Ishikawa (cell line): ENCODE measurements at regions not wholly inside any gene's neighbourhood (a gene's known extent, or its start where the extent isn't known, plus 50 kb on each side); places are given as distances from the start of the nearest gene placed in this dataset.

Experiments used
- CEBPB ChIP-seq: IDR thresholded peaks from 2 replicates; pipeline ENCODE4 v1.6.1; 2012
- CREB1 ChIP-seq: IDR thresholded peaks from 2 replicates; pipeline ENCODE4 v1.6.1; 2012; ENCODE audit warnings: low read depth
- EGR1 ChIP-seq: IDR thresholded peaks from 2 replicates; pipeline ENCODE4 v1.6.1; 2012
- EP300 ChIP-seq: IDR thresholded peaks from 2 replicates; pipeline ENCODE4 v1.6.1; 2012; ENCODE audit warnings: borderline replicate concordance
- FOXM1 ChIP-seq: IDR thresholded peaks from 2 replicates; pipeline ENCODE4 v1.6.1; 2012; ENCODE audit warnings: low read depth, borderline replicate concordance
- NFIC ChIP-seq: IDR thresholded peaks from 2 replicates; pipeline ENCODE4 v1.6.1; 2012
- RAD21 ChIP-seq: IDR thresholded peaks from 2 replicates; pipeline ENCODE4 v1.6.1; 2012; ENCODE audit warnings: low read depth
- TAF1 ChIP-seq: IDR thresholded peaks from 2 replicates; pipeline ENCODE4 v1.6.1; 2012; ENCODE audit warnings: low read depth, mild to moderate bottlenecking
- TCF12 ChIP-seq: IDR thresholded peaks from 2 replicates; pipeline ENCODE4 v1.6.1; 2012; ENCODE audit warnings: low read depth
- TEAD4 ChIP-seq: IDR thresholded peaks from 2 replicates; pipeline ENCODE4 v1.6.1; 2012
- YY1 ChIP-seq: IDR thresholded peaks from 2 replicates; pipeline ENCODE4 v1.6.1; 2012; ENCODE audit warnings: low read depth
- ZBTB7A ChIP-seq: IDR thresholded peaks from 2 replicates; pipeline ENCODE4 v1.6.1; 2012; ENCODE audit warnings: low read depth
- TF ChIP-seq, protein P1 (sequence below): IDR thresholded peaks from 2 replicates; pipeline ENCODE4 v1.6.1; 2012
- TF ChIP-seq, protein P2 (sequence below): IDR thresholded peaks from 2 replicates; pipeline ENCODE4 v1.6.1; 2012
- TF ChIP-seq, protein P3 (sequence below): IDR thresholded peaks from 2 replicates; pipeline ENCODE4 v1.6.1; 2012; ENCODE audit warnings: low read depth, mild to moderate bottlenecking

DNA sequence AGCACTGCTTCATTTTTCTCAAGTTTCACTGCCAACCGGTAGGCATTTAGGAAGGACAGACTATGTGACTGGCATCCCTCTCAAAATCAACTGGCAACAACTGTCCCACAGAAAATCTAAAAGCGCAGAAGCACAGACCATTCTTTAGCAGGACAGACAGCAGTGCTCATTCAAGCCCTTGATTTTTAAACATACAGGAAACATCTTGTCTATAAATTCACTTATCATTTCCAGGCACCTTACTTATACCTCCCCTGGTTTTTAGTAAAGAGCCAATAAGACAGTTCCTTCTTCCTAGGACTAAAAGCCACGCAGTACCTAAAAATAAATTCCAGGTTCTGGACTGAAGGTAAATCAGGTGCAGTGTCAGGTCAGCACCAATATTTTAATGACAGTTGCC, 343.2 kb upstream of the WWC1 start:
- TF ChIP-seq, protein P1, sequence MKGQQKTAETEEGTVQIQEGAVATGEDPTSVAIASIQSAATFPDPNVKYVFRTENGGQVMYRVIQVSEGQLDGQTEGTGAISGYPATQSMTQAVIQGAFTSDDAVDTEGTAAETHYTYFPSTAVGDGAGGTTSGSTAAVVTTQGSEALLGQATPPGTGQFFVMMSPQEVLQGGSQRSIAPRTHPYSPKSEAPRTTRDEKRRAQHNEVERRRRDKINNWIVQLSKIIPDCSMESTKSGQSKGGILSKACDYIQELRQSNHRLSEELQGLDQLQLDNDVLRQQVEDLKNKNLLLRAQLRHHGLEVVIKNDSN: no peak
- TF ChIP-seq CREB1 (no peak), ZBTB7A (no peak), EGR1 (no peak), NFIC (no peak), FOXM1 (no peak), TCF12 (no peak), TAF1 (no peak), CEBPB (no peak), EP300 (no peak), YY1 (no peak)
- TF ChIP-seq, protein P2, sequence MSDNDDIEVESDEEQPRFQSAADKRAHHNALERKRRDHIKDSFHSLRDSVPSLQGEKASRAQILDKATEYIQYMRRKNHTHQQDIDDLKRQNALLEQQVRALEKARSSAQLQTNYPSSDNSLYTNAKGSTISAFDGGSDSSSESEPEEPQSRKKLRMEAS: no peak

DNA sequence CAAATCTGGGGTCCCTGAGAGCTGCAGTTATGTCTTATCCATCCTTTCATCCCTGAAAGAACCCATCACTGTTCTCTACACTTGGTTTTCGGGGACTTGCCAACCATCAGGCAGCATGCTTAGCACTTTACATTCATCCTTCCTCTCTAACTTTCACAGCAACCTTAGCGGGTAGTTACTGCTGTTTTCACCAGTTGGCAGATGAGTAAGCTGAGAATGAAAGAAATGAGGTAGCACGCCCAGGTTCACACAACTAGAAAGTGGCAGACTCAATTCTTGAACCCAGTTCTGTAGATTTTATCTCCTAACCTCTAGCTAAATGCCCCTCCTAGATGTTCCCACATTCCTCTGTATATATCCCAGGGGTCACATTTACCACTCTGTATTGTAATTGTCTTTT, 342.0 kb upstream of the WWC1 start:
- TF ChIP-seq YY1 (no peak), EP300 (no peak), TEAD4 (no peak), TCF12 (no peak), ZBTB7A (no peak)
- TF ChIP-seq, protein P2: no peak
- TF ChIP-seq, protein P3, sequence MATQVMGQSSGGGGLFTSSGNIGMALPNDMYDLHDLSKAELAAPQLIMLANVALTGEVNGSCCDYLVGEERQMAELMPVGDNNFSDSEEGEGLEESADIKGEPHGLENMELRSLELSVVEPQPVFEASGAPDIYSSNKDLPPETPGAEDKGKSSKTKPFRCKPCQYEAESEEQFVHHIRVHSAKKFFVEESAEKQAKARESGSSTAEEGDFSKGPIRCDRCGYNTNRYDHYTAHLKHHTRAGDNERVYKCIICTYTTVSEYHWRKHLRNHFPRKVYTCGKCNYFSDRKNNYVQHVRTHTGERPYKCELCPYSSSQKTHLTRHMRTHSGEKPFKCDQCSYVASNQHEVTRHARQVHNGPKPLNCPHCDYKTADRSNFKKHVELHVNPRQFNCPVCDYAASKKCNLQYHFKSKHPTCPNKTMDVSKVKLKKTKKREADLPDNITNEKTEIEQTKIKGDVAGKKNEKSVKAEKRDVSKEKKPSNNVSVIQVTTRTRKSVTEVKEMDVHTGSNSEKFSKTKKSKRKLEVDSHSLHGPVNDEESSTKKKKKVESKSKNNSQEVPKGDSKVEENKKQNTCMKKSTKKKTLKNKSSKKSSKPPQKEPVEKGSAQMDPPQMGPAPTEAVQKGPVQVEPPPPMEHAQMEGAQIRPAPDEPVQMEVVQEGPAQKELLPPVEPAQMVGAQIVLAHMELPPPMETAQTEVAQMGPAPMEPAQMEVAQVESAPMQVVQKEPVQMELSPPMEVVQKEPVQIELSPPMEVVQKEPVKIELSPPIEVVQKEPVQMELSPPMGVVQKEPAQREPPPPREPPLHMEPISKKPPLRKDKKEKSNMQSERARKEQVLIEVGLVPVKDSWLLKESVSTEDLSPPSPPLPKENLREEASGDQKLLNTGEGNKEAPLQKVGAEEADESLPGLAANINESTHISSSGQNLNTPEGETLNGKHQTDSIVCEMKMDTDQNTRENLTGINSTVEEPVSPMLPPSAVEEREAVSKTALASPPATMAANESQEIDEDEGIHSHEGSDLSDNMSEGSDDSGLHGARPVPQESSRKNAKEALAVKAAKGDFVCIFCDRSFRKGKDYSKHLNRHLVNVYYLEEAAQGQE: no peak
- TF ChIP-seq, protein P1: no peak

DNA sequence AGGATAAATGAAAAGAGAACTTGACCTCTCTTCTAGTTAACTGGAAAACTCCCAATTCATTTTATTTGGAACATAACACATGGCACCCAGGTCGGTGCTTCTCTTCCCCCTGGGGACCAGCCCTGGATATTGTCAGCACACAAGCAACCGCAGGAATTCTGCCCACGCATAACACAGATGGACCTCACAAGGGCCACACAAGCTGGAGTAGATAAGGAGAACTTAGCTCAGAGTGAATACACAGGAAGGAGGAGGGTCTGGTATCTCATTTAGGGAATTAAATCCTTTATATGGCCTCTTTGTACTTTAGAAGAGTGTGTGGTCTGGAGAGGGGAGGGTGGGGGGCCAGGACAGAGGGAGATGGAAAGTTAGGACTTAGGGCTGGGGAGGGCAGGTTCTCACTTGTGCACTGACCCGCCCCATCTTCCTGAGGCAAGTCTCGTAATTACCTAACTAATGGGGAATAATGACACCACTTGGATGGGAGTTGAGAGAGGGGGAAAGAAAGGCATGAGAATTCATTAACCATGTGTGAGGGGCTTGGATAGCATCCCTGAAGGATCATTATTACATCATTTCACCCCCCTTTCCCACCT, 341.2 kb upstream of the WWC1 start:
- TF ChIP-seq TCF12 (no peak), TAF1 (no peak), YY1 (no peak), RAD21 (no peak), NFIC (no peak), CEBPB (no peak), TEAD4 (no peak), EP300 (no peak)
- TF ChIP-seq, protein P2: no peak
- TF ChIP-seq, protein P3: no peak

DNA sequence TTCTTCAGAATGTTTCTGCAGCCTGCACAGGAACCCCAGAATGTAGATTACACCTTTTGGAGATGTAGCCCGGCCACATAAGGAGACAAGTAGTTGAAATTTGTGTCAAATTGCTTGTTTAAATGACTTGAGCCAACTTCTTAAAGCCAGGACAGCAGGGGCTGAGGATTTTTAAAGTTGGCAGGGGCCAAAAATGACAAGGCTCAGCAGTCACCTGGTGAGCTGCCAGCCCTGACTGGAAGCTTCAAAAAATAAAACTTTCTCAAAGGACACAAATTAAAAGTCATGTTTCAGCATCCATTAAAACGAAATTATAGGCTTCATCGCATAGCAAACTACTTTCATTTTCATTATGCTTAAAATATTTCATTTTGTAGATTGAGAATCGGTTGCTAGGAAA, 340.3 kb upstream of the WWC1 start:
- TF ChIP-seq, protein P1: no peak
- TF ChIP-seq EGR1 (no peak), TEAD4 (no peak), ZBTB7A (no peak), TAF1 (no peak), YY1 (no peak), FOXM1 (no peak), CREB1 (no peak), RAD21 (no peak), EP300 (no peak), TCF12 (no peak), CEBPB (no peak), NFIC (no peak)
- TF ChIP-seq, protein P3: no peak
- TF ChIP-seq, protein P2: no peak
